ENCODE measurements at regions not wholly inside any gene's neighbourhood (a gene's known extent, or its start where the extent isn't known, plus 50 kb on each side); places are given as distances from the start of the nearest gene placed in this dataset.

GRCh38 chr4:173932701-173933100 lies 350.8 kb downstream of the FBXO8 start:
- no peak for TF ChIP-seq CTCF (conservative IDR thresholded peaks at IDR 0.05; ENCODE audit: low read depth, low read length)
- no peak for TF ChIP-seq EZH2 (IDR thresholded peaks at IDR 0.05; ENCODE audit: low read length, unreplicated experiment)

All from PC-3 (cell line).